HG03457 (cell line): ENCODE measurements at regions not wholly inside any gene's neighbourhood (a gene's known extent, or its start where the extent isn't known, plus 50 kb on each side); places are given as distances from the start of the nearest gene placed in this dataset.
"Not testable (repeated sequence)": the region's sequence is repeated elsewhere in the genome, so short reads cannot be mapped to it uniquely, and the experiment has no call there.

Source experiments
- ATAC-seq: cut with Tn5 transposase; IDR thresholded peaks from one replicate; pipeline ENCODE4 v1.9.1; 2021; ENCODE audit warnings: moderate number of reproducible peaks; ENCODE audit not compliant: unreplicated experiment

DNA sequence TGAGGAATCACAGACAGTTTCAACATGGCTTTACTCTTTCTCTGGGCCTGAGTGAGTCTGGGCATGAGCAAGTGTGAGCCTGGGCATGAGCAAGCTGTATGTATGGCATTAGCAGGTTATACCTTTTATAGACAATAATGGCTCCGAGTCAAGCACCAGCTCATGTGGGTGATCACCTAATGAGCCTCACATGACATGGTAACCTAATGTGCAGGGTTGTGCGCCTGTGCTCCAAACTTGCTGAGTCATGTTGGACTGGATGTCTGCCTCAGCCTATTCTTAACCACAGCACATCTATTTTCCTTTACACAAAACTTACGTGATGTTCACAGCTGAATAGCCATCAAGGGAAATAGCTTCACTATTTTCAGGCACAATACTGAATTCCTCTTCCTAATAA, 236.2 kb upstream of the NRIP1 start:
- ATAC-seq = no peak

DNA sequence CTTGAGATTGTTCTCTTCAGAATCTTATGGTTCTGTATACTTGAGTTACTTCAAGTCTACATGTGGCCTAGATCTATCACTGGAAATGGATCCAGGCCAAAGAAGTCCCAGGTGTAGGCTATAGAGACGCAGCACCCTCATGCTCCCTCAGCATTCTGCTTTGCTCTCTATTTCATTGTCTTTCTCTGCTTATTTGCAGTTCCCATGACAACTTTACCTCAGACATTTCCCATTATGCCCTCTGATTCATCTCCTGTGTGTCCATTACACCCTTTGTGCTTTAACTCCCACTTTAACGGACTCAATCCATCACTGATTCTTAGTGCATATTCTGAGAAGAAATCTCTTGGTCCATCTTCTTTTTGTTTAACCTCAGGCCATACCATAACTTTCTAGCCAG, 236.9 kb upstream of the NRIP1 start:
- no peak for ATAC-seq

DNA sequence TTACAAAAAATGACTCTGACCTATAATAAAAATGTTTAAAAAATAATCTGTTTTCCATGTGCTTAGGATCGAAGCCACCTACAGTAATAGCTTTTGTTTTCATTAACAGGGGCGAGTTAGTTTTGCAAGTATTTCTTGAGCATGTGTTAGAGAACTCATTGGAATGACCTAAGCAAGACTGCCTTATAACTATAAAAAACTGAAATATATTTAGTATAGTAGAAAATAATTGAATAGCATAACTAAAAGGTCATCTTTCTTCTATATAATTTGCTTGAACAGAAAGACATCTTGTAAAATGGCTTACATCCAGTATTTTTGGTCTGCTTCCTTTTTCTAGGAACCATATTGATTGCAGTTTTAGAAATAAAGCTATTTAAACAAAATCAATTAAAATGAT, 241.5 kb upstream of the NRIP1 start:
- no peak for ATAC-seq

DNA sequence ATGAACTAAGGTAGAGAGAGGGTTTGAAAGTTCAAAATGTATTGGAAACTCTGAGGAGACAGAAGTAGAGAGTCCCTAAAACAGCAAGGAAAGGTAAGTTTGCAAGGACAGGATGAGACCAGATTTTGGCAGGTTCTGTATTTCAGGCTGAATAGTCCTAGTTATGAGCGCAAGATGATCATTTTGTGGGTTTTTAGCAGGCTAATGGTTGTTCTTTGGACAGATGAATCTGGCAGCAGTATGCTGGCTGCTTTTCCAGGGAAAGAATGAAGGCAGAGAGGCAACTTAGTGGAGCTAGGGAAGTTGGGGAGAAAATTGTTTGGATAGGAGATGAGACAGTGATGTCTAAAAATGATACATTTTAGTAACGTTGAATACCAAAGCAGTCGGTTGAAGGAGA, 243.5 kb upstream of the NRIP1 start:
- ATAC-seq = no peak

DNA sequence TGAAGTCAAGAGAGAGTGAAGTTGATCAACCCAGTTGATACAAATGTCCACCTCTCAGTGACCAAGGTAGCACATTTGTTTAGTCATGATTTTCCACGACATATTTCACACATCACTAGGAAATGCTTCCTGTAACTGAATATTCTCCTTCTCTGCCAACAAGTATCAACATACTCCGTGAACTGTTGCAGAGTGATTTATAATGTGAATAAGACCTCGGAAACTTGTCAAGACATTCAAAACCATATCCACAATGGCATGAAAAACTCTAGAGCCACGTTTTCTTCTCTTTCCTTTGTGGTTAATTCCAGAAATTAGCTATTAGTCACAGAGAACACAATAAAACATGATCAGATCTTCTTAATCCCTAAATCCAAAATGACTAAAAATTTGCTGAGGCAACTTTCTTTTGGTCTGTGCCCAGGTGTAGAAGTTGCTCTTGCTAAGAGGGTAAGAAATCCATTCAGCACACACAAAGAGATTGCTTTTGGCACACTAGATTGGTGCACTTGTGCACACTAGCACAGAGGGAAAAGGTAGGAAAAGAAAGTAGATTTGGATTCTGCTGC, 244.3 kb upstream of the NRIP1 start:
- no peak for ATAC-seq

DNA sequence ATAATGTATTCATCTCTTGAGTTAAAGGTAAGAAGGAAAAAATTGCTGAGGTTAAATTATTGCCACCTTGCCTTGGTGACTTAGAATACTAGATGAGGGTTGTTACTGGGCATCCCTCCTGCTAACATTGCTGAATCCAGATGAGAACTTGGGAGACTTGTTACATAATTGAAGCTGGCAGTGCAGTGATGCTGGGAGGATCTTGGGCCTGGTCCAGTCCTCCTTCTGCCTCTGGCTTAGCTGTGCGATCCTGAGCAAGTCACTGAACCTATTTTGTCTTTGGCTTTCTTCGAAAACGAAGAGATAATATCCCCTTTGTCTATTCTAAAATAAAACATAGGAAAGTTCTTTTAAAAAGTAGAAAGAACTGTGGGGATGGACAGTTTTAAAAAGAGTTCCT, 244.9 kb upstream of the NRIP1 start:
- ATAC-seq = no peak

DNA sequence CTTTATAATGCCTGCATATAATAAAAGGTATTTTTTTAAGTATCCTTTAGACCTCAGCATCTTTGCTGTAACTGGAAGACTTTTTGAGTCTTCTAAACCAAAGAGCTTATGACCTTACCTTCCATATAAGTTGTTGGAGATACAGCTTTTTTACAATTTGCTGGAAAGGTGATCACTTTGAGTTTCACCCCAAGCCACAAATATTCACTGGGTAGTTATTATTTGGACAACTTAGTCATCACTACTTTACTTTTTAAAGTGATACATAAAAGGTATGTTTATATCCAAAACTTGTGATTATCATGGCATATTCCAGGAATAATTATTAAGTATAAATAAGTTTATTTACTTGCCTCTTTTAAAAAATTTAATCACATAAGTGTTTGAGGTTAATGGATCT, 246.7 kb upstream of the NRIP1 start:
- no peak for ATAC-seq

DNA sequence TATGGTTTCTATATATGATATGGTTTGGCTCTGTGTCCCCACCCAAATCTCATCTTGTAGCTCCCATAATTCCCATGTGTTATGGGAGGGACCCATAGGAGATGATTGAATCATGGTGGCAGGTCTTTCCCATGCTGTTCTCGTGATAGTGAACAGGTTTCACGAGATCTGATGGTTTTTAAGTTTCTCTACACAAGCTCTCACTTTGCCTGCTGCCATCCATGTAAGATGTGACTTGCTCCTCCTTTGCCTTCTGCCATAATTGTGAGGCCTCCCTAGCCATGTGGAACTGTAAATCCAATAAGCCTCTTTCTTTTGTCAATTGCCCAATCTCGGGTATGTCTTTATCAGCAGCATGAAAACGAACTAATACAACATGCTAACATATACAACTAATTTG, 252.2 kb upstream of the NRIP1 start:
- ATAC-seq = not testable (repeated sequence)

DNA sequence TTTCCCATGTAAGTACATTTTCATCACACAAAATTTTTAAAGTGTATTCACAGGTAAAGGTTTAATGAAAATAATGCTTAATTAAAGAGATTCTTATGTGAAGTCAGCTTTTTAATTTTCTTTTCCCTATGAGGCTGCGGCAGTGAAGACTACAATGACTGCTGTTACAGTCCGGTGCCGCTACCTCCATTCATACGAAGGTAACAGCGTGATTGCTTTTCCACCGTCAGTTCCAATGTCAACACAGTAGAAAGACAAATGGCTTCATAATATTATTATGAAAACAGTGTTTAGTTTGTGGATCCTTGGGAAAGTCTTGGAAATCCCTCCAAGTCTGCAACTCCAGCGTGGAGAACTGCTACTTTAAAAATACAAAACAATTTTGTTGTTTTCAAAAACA, 254.9 kb upstream of the NRIP1 start:
- no peak for ATAC-seq

DNA sequence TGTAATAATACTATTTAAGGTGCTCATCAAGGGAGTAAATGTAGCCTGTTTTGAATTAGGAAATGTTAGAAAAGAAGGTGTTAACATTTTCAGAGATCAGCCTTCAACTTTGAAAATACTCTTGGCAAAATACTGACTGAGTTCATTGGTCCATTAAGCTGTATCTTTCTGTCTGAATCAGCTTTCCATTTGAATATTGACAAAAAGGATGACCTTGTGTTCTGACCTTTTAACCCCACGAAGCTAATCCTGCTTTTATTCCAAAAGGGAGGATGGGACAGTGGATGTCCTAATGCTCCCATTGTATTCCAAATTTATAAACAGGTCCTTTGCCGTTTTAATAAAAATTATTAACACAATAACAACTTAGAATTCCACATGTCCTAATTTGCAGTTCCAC, 259.7 kb upstream of the NRIP1 start:
- no peak for ATAC-seq

DNA sequence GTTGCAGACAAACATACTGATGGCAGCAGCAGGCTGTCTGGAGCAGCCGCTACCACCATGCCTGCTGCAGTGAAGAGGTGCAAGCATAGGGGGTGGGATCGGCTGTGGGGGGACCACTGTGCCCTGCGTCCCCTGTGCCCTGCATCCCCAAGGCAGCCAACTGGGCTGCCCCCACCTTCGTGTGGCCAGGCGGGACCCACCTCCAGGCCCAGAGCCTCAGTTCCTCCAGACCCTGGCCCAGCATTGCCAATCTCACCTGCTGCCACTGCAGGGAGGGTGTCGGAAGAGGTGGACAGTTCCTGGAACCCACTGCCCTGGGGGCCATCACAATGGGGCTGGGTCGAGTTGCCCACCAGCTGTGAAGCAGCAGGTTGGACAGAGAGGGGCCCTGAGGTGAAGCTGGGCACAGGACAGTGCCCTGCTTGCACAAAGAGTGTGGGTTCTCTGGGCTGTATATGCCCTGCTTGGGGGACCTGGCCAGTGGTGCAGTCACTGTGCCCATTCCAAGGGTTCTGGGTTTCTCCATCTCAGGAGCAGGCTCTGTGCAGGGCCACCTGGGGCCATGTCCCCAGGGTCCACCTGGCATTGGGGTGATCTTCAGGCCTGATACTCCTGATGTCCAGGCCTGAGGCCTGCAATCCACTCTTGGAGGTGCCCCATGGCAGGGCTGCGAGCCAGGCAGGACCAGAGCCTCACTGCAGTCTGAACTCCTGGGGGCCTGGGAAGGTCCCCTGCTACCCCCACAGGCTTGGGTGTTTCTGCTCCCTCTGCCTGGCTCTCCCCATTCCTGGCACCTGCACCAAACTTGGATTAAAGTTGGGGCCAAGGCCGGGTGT, 261.4 kb upstream of the NRIP1 start:
- ATAC-seq = no peak

DNA sequence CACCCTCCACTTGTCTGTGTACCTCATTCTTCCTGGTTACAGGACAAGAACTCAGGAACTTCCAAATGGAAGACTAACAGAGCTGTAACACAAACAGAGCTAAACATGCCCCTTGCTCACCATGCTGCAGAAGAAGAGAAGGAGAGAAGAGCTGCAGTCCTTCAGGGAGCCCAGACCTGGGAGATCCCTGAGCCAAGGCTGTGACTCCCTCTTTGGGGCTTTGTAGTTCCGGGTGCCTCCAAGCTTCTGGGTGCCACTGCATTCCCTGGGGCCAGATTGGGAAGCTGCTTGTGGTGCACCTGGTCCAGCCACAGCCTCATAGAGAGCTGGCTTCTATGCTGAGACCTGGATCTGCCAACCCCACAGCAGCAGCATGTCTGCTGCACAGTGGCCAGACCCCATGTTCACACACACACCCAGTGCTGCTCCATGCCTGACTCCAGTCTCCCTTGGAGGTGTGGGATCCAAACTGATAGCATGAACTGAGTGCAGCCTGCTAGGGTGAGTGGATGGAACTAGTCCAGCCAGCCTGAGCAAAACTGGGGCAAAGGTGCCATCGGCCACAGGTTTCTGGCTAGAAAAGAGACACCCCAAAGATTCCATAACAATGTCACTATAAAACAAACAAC, 263.0 kb upstream of the NRIP1 start:
- ATAC-seq = no peak

DNA sequence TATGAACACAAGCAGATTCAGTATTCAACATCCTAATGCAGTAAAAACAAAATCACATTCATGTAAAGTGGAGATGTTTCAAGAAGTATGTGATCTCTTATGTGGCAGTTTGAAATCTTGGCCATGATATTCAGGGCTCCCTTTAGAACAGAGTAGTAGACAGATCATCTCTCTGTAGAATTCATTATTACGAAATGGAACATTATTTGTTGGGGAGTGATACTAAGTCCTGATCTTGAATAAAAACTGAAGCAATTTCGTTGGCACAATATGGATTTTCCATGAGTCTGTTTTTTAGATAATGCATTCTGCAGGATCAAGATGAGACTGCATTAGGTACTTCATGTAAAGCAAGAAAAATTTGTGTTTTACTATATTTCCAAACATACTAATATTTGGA, 264.4 kb upstream of the NRIP1 start:
- ATAC-seq = no peak

DNA sequence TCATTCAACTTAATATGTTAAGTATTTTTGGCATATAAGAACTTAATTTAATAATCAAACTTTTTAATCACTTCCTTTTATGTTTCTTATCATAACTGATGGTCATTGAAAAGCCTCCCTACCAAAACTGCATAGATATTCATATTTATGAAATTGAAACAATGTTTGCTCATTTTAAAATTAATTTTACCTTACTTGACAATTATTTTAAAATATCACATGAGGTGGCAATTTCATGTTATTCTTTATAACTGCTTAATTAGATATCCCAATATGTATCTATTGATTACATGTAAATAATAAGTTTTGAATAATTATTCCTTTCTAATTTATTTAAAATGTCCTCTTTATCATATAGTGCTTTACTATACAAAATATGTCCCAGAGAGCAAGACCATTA, 266.1 kb upstream of the NRIP1 start:
- ATAC-seq = no peak

DNA sequence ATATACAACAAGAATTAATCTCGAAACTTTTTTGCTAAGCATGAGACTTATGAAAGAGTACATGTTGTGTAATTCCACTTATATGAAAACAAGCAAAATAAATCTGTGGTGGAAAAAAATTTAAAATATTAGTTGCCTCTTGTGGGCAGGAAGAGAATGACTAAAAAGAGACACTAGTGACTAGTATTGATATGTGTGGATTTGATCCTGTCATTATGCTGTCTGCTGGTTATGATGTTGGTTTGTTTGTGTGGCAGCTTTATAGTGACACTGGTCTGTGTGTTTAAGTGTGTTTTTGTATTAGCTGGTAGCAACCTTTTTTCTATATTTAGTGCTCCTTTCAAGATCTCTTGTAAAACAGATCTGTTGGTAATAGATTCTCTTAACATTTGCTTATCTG, 267.8 kb upstream of the NRIP1 start:
- ATAC-seq = no peak

DNA sequence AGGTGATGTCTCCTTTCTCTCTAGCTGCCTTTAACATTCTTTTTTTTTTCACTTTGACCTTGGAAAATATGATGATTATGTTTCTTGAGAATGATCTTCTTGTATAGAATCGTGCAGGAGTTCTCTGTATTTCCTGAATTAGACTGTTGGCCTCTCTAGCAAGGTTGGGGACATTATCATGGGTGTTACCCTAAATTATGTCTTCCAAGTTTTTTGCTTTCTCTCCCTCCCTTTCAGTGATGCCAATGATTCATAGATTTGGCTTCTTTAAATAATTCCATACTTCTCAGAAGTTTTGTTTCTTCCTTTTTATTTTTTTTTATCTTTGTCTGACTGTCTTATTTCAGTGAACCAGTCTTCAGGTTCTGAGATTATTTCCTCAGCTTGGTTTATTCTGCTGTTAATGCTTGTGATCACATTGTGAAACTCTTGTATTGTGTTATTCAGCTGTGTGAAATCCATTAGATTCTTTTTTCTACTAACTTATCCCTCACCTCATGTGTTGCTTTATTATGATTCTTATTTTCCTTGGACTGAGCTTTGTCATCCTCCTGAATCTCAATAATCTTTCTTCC, 268.4 kb upstream of the NRIP1 start:
- no peak for ATAC-seq

DNA sequence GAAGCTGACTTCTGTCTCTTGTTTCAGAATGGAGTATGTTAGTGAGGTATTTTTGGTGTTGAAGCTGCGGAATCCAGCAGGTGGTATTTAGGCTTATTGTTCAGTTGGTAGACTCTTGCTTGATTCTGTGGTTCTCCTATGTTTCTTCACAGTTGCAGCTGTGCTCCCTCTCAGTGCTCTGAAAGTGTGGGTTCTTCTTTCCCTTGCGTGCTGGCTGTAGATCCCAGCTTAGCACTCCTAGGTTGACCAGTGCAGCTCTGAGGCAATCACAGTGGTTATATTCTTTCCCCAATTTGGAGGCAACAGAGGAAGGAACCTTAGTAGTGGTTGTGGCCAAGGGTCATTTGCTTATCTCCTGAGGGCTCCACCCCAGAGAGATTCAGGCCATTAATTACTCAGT, 269.2 kb upstream of the NRIP1 start:
- no peak for ATAC-seq

DNA sequence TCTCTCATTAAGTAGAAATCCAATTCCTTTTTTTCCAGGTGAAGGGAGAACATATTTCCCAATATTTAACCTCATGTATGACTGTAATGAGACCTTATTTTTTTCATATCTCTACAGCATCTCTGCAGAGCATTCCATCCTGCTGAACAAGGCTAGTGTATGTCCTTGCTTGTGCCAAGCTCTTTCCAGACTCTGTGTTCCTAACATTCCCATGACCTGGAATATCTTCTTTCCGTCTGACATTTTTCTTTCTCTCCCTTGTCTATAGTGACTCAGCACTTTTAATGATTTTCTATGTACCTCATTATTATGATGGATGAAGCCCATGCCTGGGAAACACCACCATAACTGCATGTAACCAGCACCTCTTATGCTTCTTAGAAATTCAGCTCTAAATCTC, 278.3 kb upstream of the NRIP1 start:
- ATAC-seq = no peak

DNA sequence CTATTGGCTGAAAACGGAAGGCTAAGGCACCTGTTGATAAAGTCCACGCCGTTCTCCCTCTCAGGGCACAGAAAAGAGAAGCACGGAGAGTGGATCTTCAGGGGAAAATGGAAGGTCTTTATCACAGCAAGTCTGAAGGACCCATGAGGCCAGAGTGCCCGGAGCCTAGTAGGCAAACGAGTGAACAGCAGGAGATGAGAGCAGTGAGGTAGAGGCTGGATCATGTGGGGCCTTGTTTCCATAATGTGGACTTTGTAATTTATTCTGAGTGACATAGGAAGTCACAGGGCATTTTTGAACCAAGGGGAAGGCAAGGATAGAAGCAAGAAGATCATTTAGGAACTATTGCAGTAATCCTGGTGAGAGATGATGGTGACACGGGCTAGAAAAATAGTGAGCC, 287.2 kb upstream of the NRIP1 start:
- ATAC-seq = no peak

DNA sequence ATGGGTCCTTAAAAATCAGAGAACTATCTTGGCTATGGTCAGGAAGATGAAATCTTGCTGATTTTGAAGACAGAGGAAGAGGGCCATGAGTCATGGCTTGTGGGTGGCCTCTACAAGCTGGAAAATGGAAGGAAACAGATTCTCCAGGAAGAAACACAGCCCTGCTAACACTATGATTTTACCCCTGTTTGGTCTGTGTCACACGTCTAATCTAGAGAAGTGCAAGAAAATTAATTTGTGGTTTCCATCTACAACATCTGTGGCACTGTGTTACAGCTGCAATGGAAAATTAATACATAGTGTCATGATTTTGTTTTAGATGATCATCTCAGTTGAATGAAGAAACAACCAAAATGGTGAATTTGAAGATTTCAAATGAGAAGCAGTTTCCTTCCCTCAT, 288.7 kb upstream of the NRIP1 start:
- no peak for ATAC-seq

DNA sequence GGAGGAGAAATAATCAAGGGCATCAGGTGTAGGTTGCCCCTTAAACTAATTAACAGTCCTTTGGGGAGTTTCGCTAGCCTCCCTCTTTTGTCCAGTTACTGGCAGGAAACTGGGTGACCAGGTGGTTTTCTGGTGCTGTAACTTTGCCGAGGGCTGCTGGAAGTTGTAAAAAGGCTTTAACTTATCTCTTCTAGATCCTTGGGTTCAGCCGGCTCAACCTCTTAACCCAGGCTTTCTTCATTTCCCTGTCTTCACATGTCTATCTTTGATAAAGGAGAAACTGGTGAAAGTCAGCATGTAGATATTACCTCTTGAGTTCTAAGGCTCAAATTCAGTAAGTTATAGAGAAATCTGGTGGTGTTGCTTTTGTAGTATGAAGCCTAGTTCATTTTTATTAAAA, 289.7 kb upstream of the NRIP1 start:
- no peak for ATAC-seq

DNA sequence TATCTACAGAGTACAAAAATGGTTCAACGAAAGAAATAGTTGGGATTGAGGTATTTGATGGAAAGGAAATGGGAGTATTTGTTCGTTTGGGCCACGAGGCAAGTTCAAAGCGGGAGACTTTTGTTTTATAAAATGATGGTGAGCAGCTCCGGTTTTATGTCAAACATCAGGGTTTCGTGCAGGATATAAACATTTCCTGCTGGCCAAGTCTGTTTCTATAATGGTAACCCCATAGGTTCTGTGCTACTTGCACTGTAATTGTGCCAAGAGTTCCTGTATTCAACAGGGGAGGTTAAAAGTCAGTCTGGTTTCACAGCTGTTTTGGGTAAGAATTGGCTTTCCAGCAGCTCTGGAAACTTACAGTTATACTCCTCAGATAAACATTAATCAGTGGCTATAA, 290.3 kb upstream of the NRIP1 start:
- no peak for ATAC-seq
